ENCODE measurements at regions not wholly inside any gene's neighbourhood (a gene's known extent, or its start where the extent isn't known, plus 50 kb on each side); places are given as distances from the start of the nearest gene placed in this dataset.
A peak's percentile ranks its signal among the peaks of the same experiment; 100 is the strongest.

DNA sequence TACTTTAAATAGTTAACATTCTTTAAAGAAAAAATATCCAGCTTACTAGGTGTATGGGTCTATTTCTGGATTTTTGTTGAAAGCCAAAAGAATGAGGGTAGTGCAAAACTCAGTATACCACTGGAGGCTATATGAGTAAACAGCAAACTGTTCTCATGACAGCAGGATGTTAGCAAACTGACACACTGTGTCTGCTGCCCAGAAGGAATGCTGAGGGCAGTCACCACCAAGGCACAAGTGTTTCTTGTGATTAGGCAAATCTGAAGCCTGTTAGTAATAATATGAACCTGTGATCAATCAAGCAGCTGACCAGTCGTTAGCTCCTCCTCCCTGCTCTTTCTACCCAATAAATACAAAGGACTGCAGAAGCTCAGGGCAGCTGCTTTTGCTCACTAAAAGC lies 50.5 kb upstream of the SULT1C3 start:
- Mint-ChIP-seq H3K9me3 (no peaks in the 10 kb centered on the region), H3K4me3 (no peak overlapping the region), H3K36me3 (ENCODE audit: low read depth) (no peaks in the 10 kb centered on the region), H3K27me3 (ENCODE audit: low read depth) (no peaks in the 10 kb centered on the region), H3K27ac (peak overlapping the region in 1 of 3 experiments; percentile 1), H3K4me1 (peaks cover 10% of the 10 kb centered on the region)
- no peak for TF ChIP-seq CTCF (IDR thresholded peaks at IDR 0.05; ENCODE audit: unreplicated experiment in 3 of 3)
